GM19238 (cell line): ENCODE measurements at regions not wholly inside any gene's neighbourhood (a gene's known extent, or its start where the extent isn't known, plus 50 kb on each side); places are given as distances from the start of the nearest gene placed in this dataset.
"Not testable (repeated sequence)": the region's sequence is repeated elsewhere in the genome, so short reads cannot be mapped to it uniquely, and the experiment has no call there.

ENCODE experiments used
- DNase-seq: peaks from one replicate; pipeline ENCODE4 v3.0.0; 2011; ENCODE audit warnings: low spot score; ENCODE audit not compliant: insufficient read length

GRCh38 chr4:187883836-187884475, 111.6 kb upstream of the ZFP42 start:
- DNase-seq = no peak

- no peak for DNase-seq
These were observed 107.7 kb upstream of the ZFP42 start for GRCh38 chr4:187887906-187888305.

DNA sequence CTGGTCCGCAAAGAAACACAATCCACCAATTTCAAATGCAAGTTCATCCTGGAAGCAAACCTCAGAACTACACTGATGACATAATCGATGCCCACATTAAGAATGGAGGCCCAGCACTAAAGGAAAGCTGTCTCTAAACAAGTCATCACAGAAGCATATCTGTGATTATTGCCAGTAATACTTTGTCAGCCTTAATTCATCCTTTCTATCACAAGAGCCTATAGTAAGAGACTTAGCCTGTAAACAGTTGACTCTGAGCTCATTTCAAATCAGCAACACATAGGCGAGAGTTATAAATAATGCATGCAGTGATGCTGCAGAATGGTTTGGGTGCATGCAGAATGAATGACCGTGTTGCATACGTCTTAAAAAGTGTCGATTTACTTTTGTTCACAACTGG, 105.9 kb upstream of the ZFP42 start:
- DNase-seq = no peak

DNA sequence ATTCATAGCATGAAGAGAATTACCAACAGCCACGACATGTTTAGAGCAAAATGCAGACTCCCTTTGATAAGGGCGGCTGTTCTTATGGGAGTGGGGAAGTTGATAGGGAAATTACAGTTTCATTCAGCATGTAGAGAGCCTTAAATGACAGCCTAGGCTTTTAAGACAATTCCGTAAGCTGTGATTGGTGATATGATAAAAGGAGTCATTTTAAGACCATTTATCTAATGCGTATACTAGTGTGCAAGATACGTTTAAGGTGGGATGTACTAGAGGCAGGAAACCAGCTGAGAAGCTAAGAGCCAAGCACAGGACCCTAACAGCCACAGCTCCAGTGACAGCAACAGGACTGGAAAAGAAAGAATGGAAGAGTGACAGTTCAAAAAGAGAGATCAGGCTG, 102.2 kb upstream of the ZFP42 start:
- DNase-seq = no peak

DNA sequence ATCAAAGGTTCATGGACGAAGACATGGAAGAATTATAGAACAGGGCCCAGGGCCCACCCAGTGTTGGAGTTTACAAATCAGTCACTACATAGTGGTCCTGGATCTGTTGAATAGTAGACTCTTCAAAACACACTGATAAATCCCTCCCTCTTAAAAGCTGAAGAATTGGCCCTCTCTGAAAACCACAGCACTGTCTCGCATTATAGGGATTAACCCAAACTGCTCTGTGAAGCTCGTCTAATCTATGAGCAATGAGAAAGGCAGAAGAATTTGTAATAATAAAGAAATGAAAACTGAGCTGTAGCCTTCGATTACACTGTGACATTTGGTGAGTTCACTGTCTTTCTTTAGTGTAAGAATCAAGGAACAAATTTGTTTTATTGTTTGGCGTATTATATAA, 92.5 kb upstream of the ZFP42 start:
- DNase-seq = no peak

GRCh38 chr4:187903700-187904099, 91.9 kb upstream of the ZFP42 start:
- DNase-seq = no peak

GRCh38 chr4:187908079-187908561, 87.5 kb upstream of the ZFP42 start:
- DNase-seq = no peak

GRCh38 chr4:187908731-187909130, 86.8 kb upstream of the ZFP42 start:
- no peak for DNase-seq

GRCh38 chr4:187910741-187911140, 84.8 kb upstream of the ZFP42 start:
- DNase-seq = no peak

GRCh38 chr4:187915406-187915805, 80.2 kb upstream of the ZFP42 start:
- not testable (repeated sequence) for DNase-seq

GRCh38 chr4:187919966-187920365, 75.6 kb upstream of the ZFP42 start:
- no peak for DNase-seq

GRCh38 chr4:187921946-187922623, 73.5 kb upstream of the ZFP42 start:
- DNase-seq = no peak

- DNase-seq = no peak
These were observed 66.5 kb upstream of the ZFP42 start for GRCh38 chr4:187929024-187929423.

DNA sequence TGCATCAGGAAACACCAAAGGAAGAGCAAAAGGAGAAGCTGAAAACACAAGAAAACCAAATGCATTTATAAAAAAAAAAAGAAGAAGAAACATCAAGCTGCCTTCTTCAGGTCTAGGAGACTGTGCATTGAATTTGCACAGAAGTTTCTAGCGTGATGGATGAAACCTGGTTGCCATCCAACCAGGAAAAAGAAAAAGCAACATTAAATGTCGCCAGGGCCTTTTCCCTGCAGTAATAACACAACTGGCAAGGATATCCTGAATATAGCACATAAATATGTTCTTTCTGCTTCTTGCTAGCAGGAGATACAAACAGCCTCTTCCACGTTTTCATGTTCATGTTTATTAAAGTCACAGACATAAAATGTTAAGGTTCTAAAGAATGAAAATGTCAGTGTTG, 60.8 kb upstream of the ZFP42 start:
- DNase-seq = no peak

GRCh38 chr4:187937557-187937956, 58.0 kb upstream of the ZFP42 start:
- no peak for DNase-seq

- DNase-seq = no peak
These were observed 55.3 kb upstream of the ZFP42 start for GRCh38 chr4:187940299-187940698.

DNA sequence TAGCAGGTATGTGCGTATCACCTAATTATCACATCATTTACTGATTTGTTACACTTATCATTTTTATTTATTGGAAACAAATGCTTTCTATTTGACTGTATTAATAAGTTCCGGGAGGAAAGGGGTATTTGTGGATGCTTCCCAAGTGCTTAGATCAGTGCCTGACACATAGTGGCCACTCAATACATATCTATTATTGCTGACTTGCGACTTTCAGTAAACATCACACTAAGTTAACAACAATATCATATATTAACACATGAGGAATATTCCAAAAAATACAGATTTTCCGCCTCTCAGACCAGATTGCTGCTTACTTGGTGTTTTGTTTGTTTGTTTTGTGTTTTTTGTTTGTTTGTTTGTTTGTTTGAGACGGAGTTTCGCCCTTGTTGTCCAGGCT, 52.6 kb upstream of the ZFP42 start:
- no peak for DNase-seq

- no peak for DNase-seq
These were observed 51.4 kb upstream of the ZFP42 start for GRCh38 chr4:187944179-187944578.
